Cardiac fibroblast (primary cell): ENCODE measurements at regions not wholly inside any gene's neighbourhood (a gene's known extent, or its start where the extent isn't known, plus 50 kb on each side); places are given as distances from the start of the nearest gene placed in this dataset.
"Not testable (repeated sequence)": the region's sequence is repeated elsewhere in the genome, so short reads cannot be mapped to it uniquely, and the experiment has no call there.

Experiments used
- DNase-seq, 2 donors: peaks; one replicate each; pipeline versions ENCODE4 v3.0.0 to v3.0.0-alpha.2; 2010; ENCODE audit warnings: low read depth in 2 of 2
- H3K4me3 ChIP-seq, 2 donors: replicated peaks in 1 of 2; 1 replicate in 1 of 2; 2 replicates in 1 of 2; pipeline ENCODE4 v1.5.1; 2011; ENCODE audit warnings: low read depth in 2 of 2, low read length in 2 of 2, mild to moderate bottlenecking in 2 of 2, moderate library complexity in 1 of 2
- TF ChIP-seq, protein P1 (sequence below): IDR thresholded peaks from one replicate; pipeline ENCODE4 v1.5.1; 2011; ENCODE audit warnings: low read depth, mild to moderate bottlenecking, low read length, inconsistent platforms

DNA sequence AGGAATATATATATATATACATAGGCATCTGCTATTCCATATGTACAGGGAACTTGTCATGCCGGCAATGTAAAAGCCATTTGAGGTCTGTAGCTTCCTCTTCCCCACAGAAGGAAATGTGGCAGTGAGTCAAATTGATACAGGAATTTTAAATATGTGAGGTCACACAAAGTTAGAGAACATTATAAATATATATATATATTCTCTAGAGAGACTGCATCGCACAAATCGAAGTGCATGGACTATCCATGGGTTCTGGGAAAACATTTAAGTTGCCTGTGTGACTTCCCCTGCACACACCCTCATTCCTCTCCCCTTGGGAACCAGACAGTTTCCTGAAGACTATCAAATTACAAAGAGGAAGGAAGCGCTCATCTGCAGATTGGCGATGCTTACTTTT, 100.9 kb upstream of the CCDC91 start:
- no peak overlapping the region for H3K4me3 ChIP-seq
- peak; percentile 42 to 65 for DNase-seq
- TF ChIP-seq, protein P1, sequence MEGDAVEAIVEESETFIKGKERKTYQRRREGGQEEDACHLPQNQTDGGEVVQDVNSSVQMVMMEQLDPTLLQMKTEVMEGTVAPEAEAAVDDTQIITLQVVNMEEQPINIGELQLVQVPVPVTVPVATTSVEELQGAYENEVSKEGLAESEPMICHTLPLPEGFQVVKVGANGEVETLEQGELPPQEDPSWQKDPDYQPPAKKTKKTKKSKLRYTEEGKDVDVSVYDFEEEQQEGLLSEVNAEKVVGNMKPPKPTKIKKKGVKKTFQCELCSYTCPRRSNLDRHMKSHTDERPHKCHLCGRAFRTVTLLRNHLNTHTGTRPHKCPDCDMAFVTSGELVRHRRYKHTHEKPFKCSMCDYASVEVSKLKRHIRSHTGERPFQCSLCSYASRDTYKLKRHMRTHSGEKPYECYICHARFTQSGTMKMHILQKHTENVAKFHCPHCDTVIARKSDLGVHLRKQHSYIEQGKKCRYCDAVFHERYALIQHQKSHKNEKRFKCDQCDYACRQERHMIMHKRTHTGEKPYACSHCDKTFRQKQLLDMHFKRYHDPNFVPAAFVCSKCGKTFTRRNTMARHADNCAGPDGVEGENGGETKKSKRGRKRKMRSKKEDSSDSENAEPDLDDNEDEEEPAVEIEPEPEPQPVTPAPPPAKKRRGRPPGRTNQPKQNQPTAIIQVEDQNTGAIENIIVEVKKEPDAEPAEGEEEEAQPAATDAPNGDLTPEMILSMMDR: no peak

DNA sequence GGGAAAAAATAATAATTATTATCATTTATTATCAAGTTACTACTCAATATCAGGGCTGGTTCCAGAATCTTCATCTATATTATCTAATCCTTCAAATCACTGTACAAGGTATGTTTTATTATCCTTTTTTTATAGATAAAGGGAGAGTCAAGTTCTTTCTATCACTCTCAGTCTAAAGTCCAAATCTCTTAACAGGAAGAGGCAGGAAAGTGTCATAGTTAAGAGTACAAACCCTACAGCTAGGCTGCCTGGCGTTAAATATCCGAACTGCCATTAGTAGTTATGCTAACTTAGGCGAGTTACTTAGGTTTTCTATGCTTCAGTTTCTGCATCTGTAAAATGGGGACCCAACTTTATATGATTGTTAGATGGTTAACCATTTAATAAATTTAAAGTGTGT, 99.4 kb upstream of the CCDC91 start:
- DNase-seq: no peak
- no peak overlapping the region for H3K4me3 ChIP-seq
- TF ChIP-seq, protein P1: no peak

DNA sequence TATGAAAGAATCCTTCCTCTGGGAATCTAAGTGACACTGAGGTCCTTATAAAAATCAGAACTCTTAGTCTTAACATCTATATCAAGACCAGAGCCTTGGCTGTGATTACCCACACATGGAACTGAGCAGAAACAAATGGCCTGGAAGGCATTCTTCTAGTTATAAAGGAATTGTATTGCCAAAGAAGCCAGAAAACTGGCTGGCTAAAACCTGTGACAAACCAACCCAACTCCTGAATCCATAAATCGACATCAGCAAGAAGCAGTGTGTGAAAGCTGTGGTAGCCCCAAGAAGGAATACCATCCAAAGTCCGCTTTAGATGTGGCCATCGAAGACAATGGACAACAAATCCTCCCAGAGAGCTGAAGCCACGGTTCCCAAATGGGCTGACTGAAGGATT, 97.9 kb upstream of the CCDC91 start:
- DNase-seq: no peak
- H3K4me3 ChIP-seq: no peak overlapping the region
- TF ChIP-seq, protein P1: no peak

DNA sequence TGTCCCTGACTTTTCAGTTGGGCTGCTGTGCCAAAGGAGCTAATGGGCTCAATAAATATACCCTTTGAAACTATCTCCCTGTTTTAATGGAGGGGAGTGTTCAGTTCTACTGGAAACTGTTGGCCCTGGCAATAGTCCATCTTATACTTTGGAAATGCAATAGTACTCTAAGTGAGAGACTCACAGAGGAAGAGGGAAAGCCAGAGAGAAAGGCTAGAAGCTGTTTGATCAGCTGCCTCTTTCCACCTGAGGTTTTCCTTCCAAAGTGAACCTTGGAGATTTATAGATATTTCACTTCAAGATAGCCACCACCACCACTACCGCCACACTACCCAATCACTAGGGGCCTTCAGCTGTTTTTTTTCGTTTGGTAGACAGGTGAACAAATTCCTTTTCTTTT, 93.6 kb upstream of the CCDC91 start:
- no peak overlapping the region for H3K4me3 ChIP-seq
- no peak for DNase-seq
- TF ChIP-seq, protein P1: no peak

DNA sequence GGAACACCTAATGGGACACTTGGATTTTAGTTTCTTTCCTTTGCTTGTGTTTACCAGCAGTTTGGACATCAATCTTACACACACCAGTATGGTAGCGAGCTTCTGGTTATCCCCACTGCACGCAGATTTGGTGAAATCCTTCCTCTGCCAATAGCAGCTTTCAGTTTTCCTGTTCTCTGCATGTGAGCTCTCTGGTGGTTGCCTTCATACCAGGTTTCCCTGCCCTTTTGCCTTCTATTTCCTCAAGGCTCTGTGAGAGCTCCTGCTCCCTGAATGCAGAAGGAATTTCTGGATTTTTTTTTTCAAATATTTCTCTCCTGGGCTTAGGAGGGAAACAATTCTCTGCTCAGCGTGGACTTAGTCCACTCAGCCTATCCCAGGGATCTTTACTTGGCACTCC, 93.0 kb upstream of the CCDC91 start:
- H3K4me3 ChIP-seq: no peak overlapping the region
- TF ChIP-seq, protein P1: no peak
- DNase-seq: no peak

DNA sequence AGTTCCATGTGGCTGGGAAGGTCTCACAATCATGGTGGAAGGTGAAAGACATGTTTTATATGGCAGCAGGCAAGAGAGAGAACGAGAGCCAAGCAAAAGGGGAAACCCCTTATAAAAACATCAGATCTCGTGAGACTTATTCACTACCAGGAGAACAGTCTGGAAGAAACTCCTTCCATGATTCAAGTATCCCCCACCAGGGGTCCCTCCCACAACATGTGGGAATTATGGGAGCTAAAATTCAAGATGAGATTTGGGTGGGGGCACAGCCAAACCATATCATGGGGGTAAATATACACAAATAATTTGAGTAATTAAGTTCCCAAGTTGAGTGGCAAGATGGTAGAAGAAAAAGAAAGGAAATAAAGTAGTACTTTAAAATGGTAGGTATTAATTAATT, 91.0 kb upstream of the CCDC91 start:
- not testable (repeated sequence) for H3K4me3 ChIP-seq, DNase-seq

DNA sequence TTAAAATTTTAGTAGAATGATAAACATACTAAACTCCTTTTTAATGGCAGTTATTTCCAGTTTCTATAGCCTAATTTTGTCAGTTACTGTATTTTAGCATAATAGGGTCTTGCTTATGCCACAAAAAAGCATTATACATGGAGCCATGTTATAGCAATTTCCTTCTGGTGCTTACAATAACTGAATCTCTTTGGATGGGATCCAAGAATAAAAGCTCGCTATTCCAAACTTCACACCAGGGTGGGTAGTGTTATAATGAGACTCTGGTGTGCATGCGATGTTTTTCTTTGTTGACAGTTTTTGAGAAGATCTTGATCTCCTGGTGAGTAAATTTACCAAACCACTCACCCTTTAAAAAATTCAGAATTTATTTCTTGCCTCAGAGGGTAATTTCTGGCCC, 90.4 kb upstream of the CCDC91 start:
- TF ChIP-seq, protein P1: no peak
- H3K4me3 ChIP-seq: no peak overlapping the region
- DNase-seq: no peak
